ENCODE measurements at regions not wholly inside any gene's neighbourhood (a gene's known extent, or its start where the extent isn't known, plus 50 kb on each side); places are given as distances from the start of the nearest gene placed in this dataset.

- Histone ChIP-seq H4K20me1 (replicated peaks; ENCODE audit: control insufficient read depth, extremely low read depth, insufficient read depth, low read length) (no peaks in the 10 kb centered on the region), H3K4me3 (replicated peaks in 1 of 3; ENCODE audit: insufficient read depth in 1 of 3, low read depth in 1 of 3, low read length in 3 of 3) (no peak overlapping the region), H3K36me3 (ENCODE audit: control insufficient read depth in 2 of 2, extremely low read depth in 1 of 2, insufficient read depth in 2 of 2, low read length in 2 of 2) (no peaks in the 10 kb centered on the region), H3K4me1 (ENCODE audit: control insufficient read depth, extremely low read depth, insufficient read depth, low read length) (no peaks in the 10 kb centered on the region), H3K9me1 (replicated peaks; ENCODE audit: control insufficient read depth, extremely low read depth, insufficient read depth, low read length) (no peaks in the 10 kb centered on the region), H3K4me2 (ENCODE audit: insufficient read depth, low read length) (no peak overlapping the region), H2AFZ (ENCODE audit: low read depth, low read length) (no peak overlapping the region), H3K79me2 (ENCODE audit: control insufficient read depth, insufficient read depth, low read length) (no peaks in the 10 kb centered on the region), H3K9me3 (replicated peaks; ENCODE audit: control insufficient read depth, insufficient read depth, low read length) (no peaks in the 10 kb centered on the region), H3K27me3 (ENCODE audit: control insufficient read depth in 2 of 2, insufficient read depth in 2 of 2, low read length in 2 of 2) (no peaks in the 10 kb centered on the region), H3K27ac (ENCODE audit: insufficient read depth, low read depth, low read length) (no peak overlapping the region), H3K9ac (replicated peaks; ENCODE audit: extremely low read depth, insufficient read depth, low read length) (no peak overlapping the region)
- no peak for DNase-seq (ENCODE audit: low read depth, low spot score)
- ChIA-PET POLR2A (no interaction called here), CTCF (no interaction called here)
- dilution Hi-C loops (cut with MboI; ENCODE audit: extremely low pct_ligation_motif_present, low sequenced_read_pairs): no loop called here
- intact Hi-C loops (cut with micrococcal nuclease): no loop called here
- no TSS peak for BruUV-seq (replicated peaks)
- no peak for TF ChIP-seq FOS (IDR thresholded peaks at IDR 0.05; ENCODE audit: borderline replicate concordance, insufficient read depth, low read length)
- TF ChIP-seq POLR2AphosphoS5 (IDR thresholded peaks at IDR 0.05; ENCODE audit: insufficient read depth, low read depth, low read length): no peak
- TF ChIP-seq, protein P1, sequence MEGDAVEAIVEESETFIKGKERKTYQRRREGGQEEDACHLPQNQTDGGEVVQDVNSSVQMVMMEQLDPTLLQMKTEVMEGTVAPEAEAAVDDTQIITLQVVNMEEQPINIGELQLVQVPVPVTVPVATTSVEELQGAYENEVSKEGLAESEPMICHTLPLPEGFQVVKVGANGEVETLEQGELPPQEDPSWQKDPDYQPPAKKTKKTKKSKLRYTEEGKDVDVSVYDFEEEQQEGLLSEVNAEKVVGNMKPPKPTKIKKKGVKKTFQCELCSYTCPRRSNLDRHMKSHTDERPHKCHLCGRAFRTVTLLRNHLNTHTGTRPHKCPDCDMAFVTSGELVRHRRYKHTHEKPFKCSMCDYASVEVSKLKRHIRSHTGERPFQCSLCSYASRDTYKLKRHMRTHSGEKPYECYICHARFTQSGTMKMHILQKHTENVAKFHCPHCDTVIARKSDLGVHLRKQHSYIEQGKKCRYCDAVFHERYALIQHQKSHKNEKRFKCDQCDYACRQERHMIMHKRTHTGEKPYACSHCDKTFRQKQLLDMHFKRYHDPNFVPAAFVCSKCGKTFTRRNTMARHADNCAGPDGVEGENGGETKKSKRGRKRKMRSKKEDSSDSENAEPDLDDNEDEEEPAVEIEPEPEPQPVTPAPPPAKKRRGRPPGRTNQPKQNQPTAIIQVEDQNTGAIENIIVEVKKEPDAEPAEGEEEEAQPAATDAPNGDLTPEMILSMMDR (IDR thresholded peaks at IDR 0.05; ENCODE audit: extremely low read depth in 1 of 2, insufficient read depth in 1 of 2, low read depth in 1 of 2, low read length in 2 of 2): no peak
- no peak for TF ChIP-seq GATA2 (IDR thresholded peaks at IDR 0.05; ENCODE audit: insufficient read depth, insufficient read length, low read depth, low read length)
- no peak for TF ChIP-seq JUN (IDR thresholded peaks at IDR 0.05; ENCODE audit: borderline replicate concordance, insufficient read depth, insufficient read length, low read depth)
- no peak for TF ChIP-seq MYC (IDR thresholded peaks at IDR 0.05; ENCODE audit: low read depth, low read length)
- TF ChIP-seq EZH2 (IDR thresholded peaks at IDR 0.05; ENCODE audit: borderline replicate concordance, low read depth, low read length, severe bottlenecking): no peak
- TF ChIP-seq, protein P2, sequence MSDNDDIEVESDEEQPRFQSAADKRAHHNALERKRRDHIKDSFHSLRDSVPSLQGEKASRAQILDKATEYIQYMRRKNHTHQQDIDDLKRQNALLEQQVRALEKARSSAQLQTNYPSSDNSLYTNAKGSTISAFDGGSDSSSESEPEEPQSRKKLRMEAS (IDR thresholded peaks at IDR 0.05; ENCODE audit: insufficient read depth, insufficient read length): no peak
- no peak for TF ChIP-seq POLR2A (IDR thresholded peaks at IDR 0.05; ENCODE audit: low read depth, low read length)
- no peak for FAIRE-seq
These were observed 79.4 kb downstream of the DYRK2 start for GRCh38 chr12:67727702-67728666.
